ENCODE measurements at regions not wholly inside any gene's neighbourhood (a gene's known extent, or its start where the extent isn't known, plus 50 kb on each side); places are given as distances from the start of the nearest gene placed in this dataset.

- no peak overlapping the region for H3K27ac ChIP-seq (replicated peaks)
- TF ChIP-seq SPI1 (IDR thresholded peaks at IDR 0.05; ENCODE audit: borderline replicate concordance, low read depth): no peak
- TF ChIP-seq POLR2AphosphoS5 (IDR thresholded peaks at IDR 0.05; ENCODE audit: low read depth): no peak
- H3K27me3 ChIP-seq (ENCODE audit: insufficient read depth, poor library complexity, severe bottlenecking): no peaks in the 10 kb centered on the region
- no peak for DNase-seq (ENCODE audit: low read depth in 1 of 2, low spot score in 1 of 2)
- H3K4me3 ChIP-seq (replicated peaks; ENCODE audit: insufficient read depth, low read length): no peak overlapping the region
Observed at GRCh38 chrX:15116900-15117299, 153.0 kb downstream of the ASB9 start.

GRCh38 chrX:15114743-15115566 is 154.9 kb downstream of the ASB9 start:
- Histone ChIP-seq H3K4me3 (replicated peaks; ENCODE audit: insufficient read depth, low read length) (no peak overlapping the region), H3K27ac (replicated peaks) (no peak overlapping the region), H3K27me3 (ENCODE audit: insufficient read depth, poor library complexity, severe bottlenecking) (no peaks in the 10 kb centered on the region)
- DNase-seq (ENCODE audit: low read depth in 1 of 2, low spot score in 1 of 2): no peak
- TF ChIP-seq SPI1 (IDR thresholded peaks at IDR 0.05; ENCODE audit: borderline replicate concordance, low read depth) (no peak), REST (IDR thresholded peaks at IDR 0.05; ENCODE audit: insufficient replicate concordance, low read depth) (no peak), CTCF (IDR thresholded peaks at IDR 0.05; ENCODE audit: insufficient read depth, low read length) (no peak), POLR2AphosphoS5 (IDR thresholded peaks at IDR 0.05; ENCODE audit: low read depth) (no peak), GABPA (IDR thresholded peaks at IDR 0.05; ENCODE audit: low read depth) (no peak)

GRCh38 chrX:15107367-15107988 is 162.4 kb downstream of the ASB9 start:
- Histone ChIP-seq H3K27ac (replicated peaks) (no peak overlapping the region), H3K4me3 (replicated peaks; ENCODE audit: insufficient read depth, low read length) (no peak overlapping the region), H3K27me3 (ENCODE audit: insufficient read depth, poor library complexity, severe bottlenecking) (no peaks in the 10 kb centered on the region)
- TF ChIP-seq REST (IDR thresholded peaks at IDR 0.05; ENCODE audit: insufficient replicate concordance, low read depth) (no peak), POLR2AphosphoS5 (IDR thresholded peaks at IDR 0.05; ENCODE audit: low read depth) (no peak), SPI1 (IDR thresholded peaks at IDR 0.05; ENCODE audit: borderline replicate concordance, low read depth) (no peak), CTCF (IDR thresholded peaks at IDR 0.05; ENCODE audit: insufficient read depth, low read length) (no peak), GABPA (IDR thresholded peaks at IDR 0.05; ENCODE audit: low read depth) (no peak)
- no peak for DNase-seq (ENCODE audit: low read depth in 1 of 2, low spot score in 1 of 2)

GRCh38 chrX:15098505-15098904 is 171.4 kb downstream of the ASB9 start:
- H3K27me3 ChIP-seq (ENCODE audit: insufficient read depth, poor library complexity, severe bottlenecking): no peaks in the 10 kb centered on the region
- no peak for TF ChIP-seq CTCF (IDR thresholded peaks at IDR 0.05; ENCODE audit: insufficient read depth, low read length)
- TF ChIP-seq SPI1 (IDR thresholded peaks at IDR 0.05; ENCODE audit: borderline replicate concordance, low read depth): no peak
- no peak for TF ChIP-seq REST (IDR thresholded peaks at IDR 0.05; ENCODE audit: insufficient replicate concordance, low read depth)
- TF ChIP-seq GABPA (IDR thresholded peaks at IDR 0.05; ENCODE audit: low read depth): no peak
- no peak for TF ChIP-seq POLR2AphosphoS5 (IDR thresholded peaks at IDR 0.05; ENCODE audit: low read depth)
- DNase-seq (ENCODE audit: low read depth in 1 of 2, low spot score in 1 of 2): no peak
- no peak overlapping the region for H3K27ac ChIP-seq (replicated peaks)
- no peak overlapping the region for H3K4me3 ChIP-seq (replicated peaks; ENCODE audit: insufficient read depth, low read length)
